ENCODE measurements at regions not wholly inside any gene's neighbourhood (a gene's known extent, or its start where the extent isn't known, plus 50 kb on each side); places are given as distances from the start of the nearest gene placed in this dataset.

- TF ChIP-seq CTCF (IDR thresholded peaks at IDR 0.05; ENCODE audit: insufficient read depth, low read length) (no peak), SPI1 (IDR thresholded peaks at IDR 0.05; ENCODE audit: borderline replicate concordance, low read depth) (no peak), POLR2AphosphoS5 (IDR thresholded peaks at IDR 0.05; ENCODE audit: low read depth) (no peak)
Measured at GRCh38 chr1:235056937-235057336, 71.7 kb downstream of the TOMM20 start.

Measured in HL-60 (cell line).